Gastroesophageal sphincter (tissue), 4 donors: ENCODE measurements at regions not wholly inside any gene's neighbourhood (a gene's known extent, or its start where the extent isn't known, plus 50 kb on each side); places are given as distances from the start of the nearest gene placed in this dataset.
A peak's percentile ranks its signal among the peaks of the same experiment; 100 is the strongest.

Experiments used
- ATAC-seq: fragments of 150-250 bp; one replicate; pipeline ENCODE4 v1.9.1; 2016; ENCODE audit warnings: mild to moderate bottlenecking, moderate library complexity
- H3K27ac ChIP-seq, 4 donors: fragments of 200-600 bp; sonication (generic) in 3 of 4; 1 replicate in 3 of 4; 2 replicates in 1 of 4; pipeline ENCODE4 v1.5.1; 2016 to 2019
- H3K27me3 ChIP-seq: fragments of 200-600 bp; sonication (generic); one replicate; pipeline ENCODE4 v1.5.1; 2019
- H3K36me3 ChIP-seq, 2 donors: fragments of 200-600 bp; sonication (generic); one replicate each; pipeline ENCODE4 v1.5.1; 2019; ENCODE audit warnings: control low read depth in 1 of 2
- H3K4me1 ChIP-seq, 3 donors: fragments of 200-600 bp; sonication (generic); 1 replicate in 2 of 3; 2 replicates in 1 of 3; pipeline ENCODE4 v1.5.1; 2016 to 2019; ENCODE audit warnings: control low read depth in 2 of 3
- H3K4me3 ChIP-seq, 2 donors: fragments of 200-600 bp; sonication (generic); one replicate each; pipeline ENCODE4 v1.5.1; 2019; ENCODE audit warnings: mild to moderate bottlenecking in 1 of 2, moderate library complexity in 1 of 2
- H3K9me3 ChIP-seq, 3 donors: fragments of 200-600 bp; sonication (generic); one replicate each; pipeline ENCODE4 v1.5.1; 2017 to 2019; ENCODE audit warnings: control low read depth in 2 of 3
- EP300 ChIP-seq: sonication (generic); formaldehyde crosslinking; IDR thresholded peaks from one replicate; pipeline ENCODE4 v1.6.1; 2017; ENCODE audit warnings: antibody characterized with exemption, mild to moderate bottlenecking
- POLR2A ChIP-seq, 2 donors: fragments of 450-650 bp; IDR thresholded peaks; one replicate each; pipeline ENCODE4 v1.6.1; 2017; ENCODE audit warnings: antibody characterized with exemption in 2 of 2, mild to moderate bottlenecking in 2 of 2, moderate library complexity in 1 of 2
- POLR2AphosphoS5 ChIP-seq: sonication (generic); formaldehyde crosslinking; IDR thresholded peaks from one replicate; pipeline ENCODE4 v1.6.1; 2017; ENCODE audit warnings: antibody characterized with exemption
- WGBS, 2 donors: methylation state at CpG; one replicate each; pipeline ENCODE4 v1.1.5; 2018; ENCODE audit warnings: low coverage in 1 of 2; 5-methylcytosine and 5-hydroxymethylcytosine counted together
- TF ChIP-seq, protein P1 (sequence below), 4 experiments: fragments of 200-600 bp in 2 of 4; fragments of 450-650 bp in 2 of 4; sonication (generic) in 1 of 4; IDR thresholded peaks; one replicate each; pipeline ENCODE4 v1.5.1; 2017 to 2019; ENCODE audit warnings: antibody characterized with exemption in 4 of 4, mild to moderate bottlenecking in 2 of 4, moderate library complexity in 2 of 4

DNA sequence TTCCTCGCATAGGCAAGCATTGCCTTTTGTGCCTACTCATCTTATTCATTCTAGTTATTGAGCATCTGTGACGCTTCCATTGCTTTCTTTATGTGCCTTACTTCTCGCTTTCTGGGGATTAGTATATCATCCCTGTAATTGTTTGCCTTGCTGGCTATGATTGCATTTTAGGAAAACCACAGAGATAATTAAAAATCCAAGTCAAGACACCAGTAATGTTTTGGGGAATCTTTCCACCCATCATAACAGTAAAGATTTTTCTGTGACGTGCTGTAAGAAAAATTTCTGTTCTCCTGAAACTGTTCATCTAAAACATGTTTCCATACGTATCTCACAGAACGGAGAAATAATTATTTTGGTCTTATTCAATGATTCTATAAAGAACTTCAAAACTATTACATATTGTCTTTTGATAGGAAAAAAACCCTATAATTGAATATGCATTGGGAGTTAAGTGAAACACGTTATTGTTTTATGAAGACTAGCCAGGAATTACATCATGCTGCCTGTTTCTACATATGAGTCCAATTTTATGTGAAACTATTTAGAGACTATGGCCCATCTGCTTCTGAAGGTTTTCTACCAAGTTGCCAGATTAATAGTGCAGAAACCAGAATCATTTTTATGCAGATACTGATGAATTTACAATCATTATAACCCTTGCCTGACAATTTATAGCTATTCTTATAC, 133.7 kb upstream of the FIBIN start:
- H3K9me3 ChIP-seq: no peaks in the 10 kb centered on the region
- H3K27me3 ChIP-seq: no peaks in the 10 kb centered on the region
- ATAC-seq: no peak
- H3K4me3 ChIP-seq: no peak overlapping the region
- H3K36me3 ChIP-seq: no peaks in the 10 kb centered on the region
- no peak overlapping the region for H3K27ac ChIP-seq
- no peak for TF ChIP-seq EP300
- TF ChIP-seq, protein P1, sequence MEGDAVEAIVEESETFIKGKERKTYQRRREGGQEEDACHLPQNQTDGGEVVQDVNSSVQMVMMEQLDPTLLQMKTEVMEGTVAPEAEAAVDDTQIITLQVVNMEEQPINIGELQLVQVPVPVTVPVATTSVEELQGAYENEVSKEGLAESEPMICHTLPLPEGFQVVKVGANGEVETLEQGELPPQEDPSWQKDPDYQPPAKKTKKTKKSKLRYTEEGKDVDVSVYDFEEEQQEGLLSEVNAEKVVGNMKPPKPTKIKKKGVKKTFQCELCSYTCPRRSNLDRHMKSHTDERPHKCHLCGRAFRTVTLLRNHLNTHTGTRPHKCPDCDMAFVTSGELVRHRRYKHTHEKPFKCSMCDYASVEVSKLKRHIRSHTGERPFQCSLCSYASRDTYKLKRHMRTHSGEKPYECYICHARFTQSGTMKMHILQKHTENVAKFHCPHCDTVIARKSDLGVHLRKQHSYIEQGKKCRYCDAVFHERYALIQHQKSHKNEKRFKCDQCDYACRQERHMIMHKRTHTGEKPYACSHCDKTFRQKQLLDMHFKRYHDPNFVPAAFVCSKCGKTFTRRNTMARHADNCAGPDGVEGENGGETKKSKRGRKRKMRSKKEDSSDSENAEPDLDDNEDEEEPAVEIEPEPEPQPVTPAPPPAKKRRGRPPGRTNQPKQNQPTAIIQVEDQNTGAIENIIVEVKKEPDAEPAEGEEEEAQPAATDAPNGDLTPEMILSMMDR (IDR thresholded peaks at IDR 0.05): no peak
- H3K4me1 ChIP-seq: no peaks in the 10 kb centered on the region
- whole genome bisulfite sequencing, 2 donors: 76 to 77% methylated on average over 6 to 7 of the region's 7 CpGs

DNA sequence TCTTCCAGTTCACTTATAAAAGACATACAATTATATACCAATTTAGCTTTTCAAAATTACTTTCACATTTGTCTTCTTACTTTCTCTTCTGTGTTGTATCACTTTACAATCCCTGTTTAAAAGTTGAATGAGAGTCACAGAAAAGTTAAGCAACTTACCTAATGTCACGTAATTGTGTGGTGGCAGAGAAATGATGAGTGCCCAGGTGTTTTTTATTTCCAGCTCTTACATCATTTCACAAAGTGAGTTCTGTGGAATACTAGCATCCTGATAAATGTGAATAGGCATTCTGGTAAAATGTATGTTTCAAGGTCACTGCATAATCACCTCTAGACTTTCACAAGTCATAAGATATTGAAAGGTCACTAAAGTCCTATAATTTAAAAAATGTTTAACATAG, 133.0 kb upstream of the FIBIN start:
- no peaks in the 10 kb centered on the region for H3K27me3 ChIP-seq
- no peaks in the 10 kb centered on the region for H3K36me3 ChIP-seq
- TF ChIP-seq POLR2AphosphoS5 (no peak), EP300 (no peak), POLR2A (IDR thresholded peaks at IDR 0.05) (no peak)
- TF ChIP-seq, protein P1 (IDR thresholded peaks at IDR 0.05): no peak
- H3K4me1 ChIP-seq: no peaks in the 10 kb centered on the region
- H3K27ac ChIP-seq: no peak overlapping the region
- H3K9me3 ChIP-seq: no peaks in the 10 kb centered on the region
- ATAC-seq: no peak
- 33 to 92% methylated on average over 1 of the region's 1 CpG for WGBS, 2 donors
- H3K4me3 ChIP-seq: no peak overlapping the region

DNA sequence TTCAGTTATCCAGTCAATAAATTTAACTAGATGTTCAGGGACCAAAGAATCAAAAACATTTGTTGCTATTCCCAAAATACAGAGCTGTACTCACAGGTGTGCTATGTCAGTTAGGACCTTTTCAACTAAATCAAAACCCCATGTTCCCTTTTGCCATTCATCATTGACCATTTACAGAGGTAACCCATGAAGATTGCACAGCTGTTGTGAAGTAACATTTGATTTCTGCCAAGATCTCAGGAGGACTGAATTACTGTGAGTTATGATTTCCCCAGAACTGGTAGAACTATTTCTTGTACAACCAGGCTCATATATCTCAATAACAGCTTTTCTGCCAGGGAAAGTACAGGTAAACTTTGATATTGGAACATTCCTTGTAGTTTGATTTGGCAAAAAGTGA, 131.1 kb upstream of the FIBIN start:
- H3K27me3 ChIP-seq: no peaks in the 10 kb centered on the region
- H3K27ac ChIP-seq: no peak overlapping the region
- H3K4me3 ChIP-seq: no peak overlapping the region
- no peaks in the 10 kb centered on the region for H3K9me3 ChIP-seq
- TF ChIP-seq, protein P1 (IDR thresholded peaks at IDR 0.05): no peak
- TF ChIP-seq POLR2A (IDR thresholded peaks at IDR 0.05) (no peak), POLR2AphosphoS5 (peak; percentile 56), EP300 (no peak)
- no peaks in the 10 kb centered on the region for H3K4me1 ChIP-seq
- ATAC-seq: peak; percentile 64
- H3K36me3 ChIP-seq: no peaks in the 10 kb centered on the region

DNA sequence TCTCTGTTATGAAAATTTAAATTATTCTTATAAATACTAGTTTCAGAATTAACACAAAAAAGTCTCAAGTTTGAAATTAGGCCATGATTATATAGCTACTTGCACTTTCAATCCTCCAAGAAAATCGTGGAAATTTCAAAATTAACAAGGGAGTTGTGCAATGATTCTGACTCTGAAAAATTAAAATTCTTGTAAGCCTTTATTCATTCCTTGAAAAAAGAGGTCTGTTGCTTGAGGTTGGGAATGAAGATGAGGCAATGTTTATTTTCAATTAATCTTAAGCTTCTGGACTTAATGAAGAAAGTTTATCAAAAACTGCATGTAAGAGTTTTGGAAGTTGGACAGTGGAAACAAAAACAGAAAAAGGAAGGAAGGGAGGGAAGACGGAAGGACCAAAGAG, 128.2 kb upstream of the FIBIN start:
- H3K9me3 ChIP-seq: peaks cover 0 to 12% (median 0%) of the 10 kb centered on the region in 3 donors
- no peaks in the 10 kb centered on the region for H3K36me3 ChIP-seq
- no peaks in the 10 kb centered on the region for H3K27me3 ChIP-seq
- TF ChIP-seq POLR2A (IDR thresholded peaks at IDR 0.05) (no peak), POLR2AphosphoS5 (peak; percentile 38)
- peak overlapping the region in 1 of 4 donors; percentile 1 for H3K27ac ChIP-seq
- 73 to 75% methylated on average over 2 of the region's 2 CpGs for WGBS, 2 donors
- ATAC-seq: peak; percentile 44
- no peaks in the 10 kb centered on the region for H3K4me1 ChIP-seq
- no peak overlapping the region for H3K4me3 ChIP-seq

DNA sequence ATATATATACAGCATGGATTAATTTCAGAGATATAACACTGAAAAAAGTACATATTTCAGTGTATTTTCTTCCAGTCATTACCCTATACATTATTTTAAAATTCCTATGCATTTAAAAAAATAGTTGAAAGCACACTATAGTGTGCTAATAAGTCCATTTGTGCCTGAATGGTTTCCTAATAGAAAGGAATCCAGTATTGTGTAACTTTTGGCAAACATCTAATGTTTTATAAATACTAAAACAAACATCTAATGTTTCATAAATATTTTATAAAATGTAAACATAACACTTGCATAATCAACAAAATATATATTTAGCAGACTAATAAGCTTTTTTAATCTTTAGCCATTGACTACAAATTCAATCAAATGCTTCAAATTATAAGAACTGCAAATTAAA, 126.6 kb upstream of the FIBIN start:
- Histone ChIP-seq H3K27me3 (no peaks in the 10 kb centered on the region), H3K27ac (no peak overlapping the region), H3K4me1 (no peaks in the 10 kb centered on the region), H3K36me3 (no peaks in the 10 kb centered on the region), H3K4me3 (no peak overlapping the region), H3K9me3 (peaks cover 0 to 12% (median 0%) of the 10 kb centered on the region in 3 donors)
- TF ChIP-seq EP300 (no peak), POLR2A (IDR thresholded peaks at IDR 0.05) (no peak), POLR2AphosphoS5 (no peak)
- TF ChIP-seq, protein P1 (IDR thresholded peaks at IDR 0.05): no peak
- ATAC-seq: no peak
